GM12875 (cell line): ENCODE measurements at regions not wholly inside any gene's neighbourhood (a gene's known extent, or its start where the extent isn't known, plus 50 kb on each side); places are given as distances from the start of the nearest gene placed in this dataset.

Source experiments
- H3K4me3 ChIP-seq: one replicate; pipeline ENCODE4 v1.5.1; 2011; ENCODE audit warnings: low read depth, low read length, control low read depth
- CTCF ChIP-seq: IDR thresholded peaks from 2 replicates; pipeline ENCODE4 v1.5.1; 2011; ENCODE audit warnings: low read depth, mild to moderate bottlenecking, control low read depth, inconsistent platforms, low read length, moderate library complexity, borderline replicate concordance; ENCODE audit not compliant: insufficient read depth

- peak; percentile 83 for TF ChIP-seq CTCF
- no peak overlapping the region for H3K4me3 ChIP-seq
Measured at GRCh38 chr14:87805315-87805723, 187.7 kb downstream of the GALC start.

- H3K4me3 ChIP-seq, result no peak overlapping the region
- TF ChIP-seq CTCF, result no peak
Measured at GRCh38 chr14:87800216-87800615, 192.8 kb downstream of the GALC start.

DNA sequence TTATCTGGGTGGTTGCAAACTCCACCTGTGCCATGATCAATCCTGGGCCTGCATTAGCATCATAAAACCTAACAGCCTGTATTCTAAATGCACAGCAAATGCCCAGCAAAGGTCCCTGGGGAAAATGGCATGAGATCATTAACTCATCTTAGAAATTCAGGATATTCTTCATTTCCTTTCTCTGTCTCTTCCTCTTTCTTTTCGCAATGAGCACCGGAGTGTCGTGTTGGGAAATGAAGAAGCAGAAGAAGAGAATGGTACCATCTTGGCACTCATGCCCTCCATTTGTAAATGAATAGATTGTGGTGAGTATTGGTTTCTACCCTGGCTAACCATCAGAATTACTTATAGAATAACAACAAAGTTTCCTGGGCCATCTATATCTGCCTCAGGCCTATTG lies 193.6 kb downstream of the GALC start:
- H3K4me3 ChIP-seq, result no peak overlapping the region
- TF ChIP-seq CTCF, result no peak

DNA sequence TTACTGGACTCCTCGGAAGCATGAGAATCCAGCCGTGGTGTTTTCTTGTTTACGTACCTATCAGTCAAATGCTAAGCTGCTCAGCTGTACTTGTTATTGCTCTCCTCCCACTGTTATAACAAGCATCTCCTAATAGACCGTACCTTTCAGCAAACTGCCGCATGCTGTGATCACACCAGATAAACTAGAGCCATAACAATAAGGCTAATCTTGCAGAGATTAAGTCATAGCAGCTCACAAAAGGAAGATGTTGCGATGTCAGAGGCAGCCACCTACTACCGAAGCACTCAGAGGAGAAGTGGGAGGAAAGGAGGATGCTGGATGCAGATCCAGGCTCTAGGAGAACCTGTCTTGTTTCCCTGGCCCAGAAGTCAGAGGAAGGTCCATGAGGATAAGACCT lies 196.0 kb downstream of the GALC start:
- no peak overlapping the region for H3K4me3 ChIP-seq
- TF ChIP-seq CTCF, result no peak

DNA sequence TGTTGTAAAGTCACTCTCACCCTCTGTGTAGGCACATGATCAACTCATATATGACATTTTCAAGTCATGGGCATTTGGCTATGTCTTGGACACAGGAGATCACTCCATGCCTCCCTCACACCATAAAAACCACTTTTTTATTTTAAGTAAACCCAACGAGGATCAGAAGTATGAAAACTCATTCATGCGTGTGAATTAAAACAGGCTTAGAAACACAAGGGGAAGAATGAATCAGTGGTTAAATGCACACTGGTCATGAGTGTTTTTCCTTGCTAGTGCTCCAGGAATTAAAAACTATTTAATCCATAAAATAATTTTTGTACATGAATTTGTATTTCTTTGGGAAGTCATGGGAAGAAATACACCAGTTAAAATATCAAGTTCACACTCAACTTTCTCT lies 198.4 kb downstream of the GALC start:
- H3K4me3 ChIP-seq, result no peak overlapping the region
- TF ChIP-seq CTCF, result no peak

DNA sequence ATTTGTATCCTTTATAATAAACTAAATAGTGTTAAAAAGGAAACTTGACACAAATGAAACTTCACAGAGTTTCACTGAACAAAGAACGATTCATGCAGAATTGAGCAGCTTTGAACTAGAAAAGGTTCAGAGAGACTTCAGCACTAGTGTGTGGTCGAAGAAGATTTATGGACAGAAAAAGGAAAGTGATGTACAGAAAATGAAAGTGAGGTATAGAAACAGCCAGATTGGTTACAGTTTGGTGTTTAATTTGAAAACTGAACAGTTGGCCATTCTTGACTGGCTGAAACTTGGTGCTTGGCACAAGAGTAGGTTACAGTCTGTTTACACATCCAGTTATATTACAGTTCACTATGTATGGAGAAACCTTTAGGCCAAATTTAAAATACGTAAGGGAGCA lies 207.1 kb downstream of the GALC start:
- no peak for TF ChIP-seq CTCF

DNA sequence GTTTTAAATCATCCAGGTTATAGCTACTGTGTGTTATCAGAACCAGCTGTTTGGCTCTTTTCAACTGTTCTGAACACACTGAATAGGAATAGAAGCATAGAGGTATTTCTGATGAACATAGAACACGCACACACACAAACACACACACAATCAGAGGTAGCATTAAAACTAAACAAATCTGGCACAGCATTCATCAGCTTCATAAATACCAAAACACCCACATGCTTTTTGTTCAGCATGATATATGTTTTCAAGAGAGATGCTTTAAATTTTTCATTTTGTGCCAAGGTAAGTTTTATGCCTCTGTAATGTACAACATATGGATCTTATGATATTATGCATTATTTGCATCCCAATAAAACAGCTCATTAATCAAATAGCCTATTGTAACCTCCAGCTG lies 208.6 kb downstream of the GALC start:
- no peak for TF ChIP-seq CTCF
- no peak overlapping the region for H3K4me3 ChIP-seq

More for the DNA sequence above, 207.1 kb downstream of the GALC start:
- H3K4me3 ChIP-seq, result no peak overlapping the region
